ENCODE measurements at regions not wholly inside any gene's neighbourhood (a gene's known extent, or its start where the extent isn't known, plus 50 kb on each side); places are given as distances from the start of the nearest gene placed in this dataset.

GRCh38 chr3:96646596-96646995 lies 167.8 kb upstream of the EPHA6 start:
- no peak for TF ChIP-seq CTCF (IDR thresholded peaks at IDR 0.05; ENCODE audit: insufficient read depth, low read length, poor library complexity, severe bottlenecking)
- TF ChIP-seq EZH2phosphoT487 (conservative IDR thresholded peaks at IDR 0.05; ENCODE audit: low read length) = no peak

All from SU-DHL-6 (cell line).